CD4-positive, alpha-beta T cell (primary cell): ENCODE measurements at regions not wholly inside any gene's neighbourhood (a gene's known extent, or its start where the extent isn't known, plus 50 kb on each side); places are given as distances from the start of the nearest gene placed in this dataset.

Source experiments
- ATAC-seq: fragments of 200-7000 bp; cut with Tn5 transposase; one replicate; pipeline ENCODE4 v1.10.0; 2022; ENCODE audit warnings: mild to moderate bottlenecking; ENCODE audit not compliant: poor library complexity
- CTCF ChIA-PET: fragments of 350-600 bp; sonication (Branson Sonifier 250); formaldehyde crosslinking; loops from one replicate; lab custom pipeline; 2021; ENCODE audit warnings: antibody characterized with exemption, inconsistent platforms; lab: Charles Lee
- POLR2A ChIA-PET: fragments of 350-600 bp; sonication (Branson Sonifier 250); formaldehyde crosslinking; loops from one replicate; lab custom pipeline; 2021; ENCODE audit warnings: antibody characterized with exemption, inconsistent platforms; lab: Charles Lee
- DNase-seq, 14 experiments: peaks; one replicate each; pipeline ENCODE4 v3.0.0-alpha.2; 2013 to 2020; ENCODE audit warnings: mixed read lengths in 2 of 14
- H3K27ac ChIP-seq, 2 donors: one replicate each; pipeline versions ENCODE4 v1.5.1 to v1.7.0; 2013; ENCODE audit warnings: low read length in 2 of 2, low read depth in 1 of 2, mild to moderate bottlenecking in 1 of 2
- H3K27me3 ChIP-seq, 2 experiments: 1 replicate in 1 of 2; 2 replicates in 1 of 2; pipeline versions ENCODE4 v1.6.1 to v1.7.0; 2013; ENCODE audit warnings: low read length in 2 of 2, control low read depth in 1 of 2, mild to moderate bottlenecking in 1 of 2, moderate library complexity in 1 of 2; ENCODE audit not compliant: insufficient read depth in 2 of 2, control insufficient read depth in 1 of 2
- H3K36me3 ChIP-seq: one replicate; pipeline ENCODE4 v1.6.1; 2013; ENCODE audit warnings: low read length, control low read depth; ENCODE audit not compliant: insufficient read depth
- H3K4me1 ChIP-seq: one replicate; pipeline ENCODE4 v1.6.1; 2013; ENCODE audit warnings: low read length, control low read depth; ENCODE audit not compliant: insufficient read depth
- H3K4me3 ChIP-seq: one replicate; pipeline ENCODE4 v1.5.1; 2013; ENCODE audit warnings: mild to moderate bottlenecking, low read length, moderate library complexity
- H3K9me3 ChIP-seq, 2 experiments: 1 replicate in 1 of 2; 2 replicates in 1 of 2; pipeline versions ENCODE4 v1.6.1 to v1.7.0; 2013; ENCODE audit warnings: low read length in 2 of 2, mild to moderate bottlenecking in 2 of 2, control low read depth in 1 of 2, moderate library complexity in 1 of 2; ENCODE audit not compliant: control insufficient read depth in 1 of 2, insufficient read depth in 1 of 2
- H3K27ac Mint-ChIP-seq: one replicate; pipeline ENCODE4 v1.8.0; 2020; ENCODE audit warnings: mixed read lengths
- H3K27me3 Mint-ChIP-seq: one replicate; pipeline ENCODE4 v1.8.0; 2021; ENCODE audit warnings: mixed read lengths
- H3K36me3 Mint-ChIP-seq: one replicate; pipeline ENCODE4 v1.8.0; 2021; ENCODE audit warnings: low read depth, mixed read lengths
- H3K4me1 Mint-ChIP-seq: one replicate; pipeline ENCODE4 v1.8.0; 2021; ENCODE audit warnings: low read depth, mixed read lengths
- H3K4me3 Mint-ChIP-seq: one replicate; pipeline ENCODE4 v1.8.0; 2020; ENCODE audit warnings: mild to moderate bottlenecking, mixed read lengths
- H3K9me3 Mint-ChIP-seq: one replicate; pipeline ENCODE4 v1.8.0; 2020; ENCODE audit warnings: mixed read lengths
- CTCF ChIP-seq: fragments of 200-600 bp; IDR thresholded peaks from one replicate; pipeline ENCODE4 v1.8.0; 2022; ENCODE audit warnings: antibody characterized with exemption, mild to moderate bottlenecking
- intact Hi-C, 2 experiments: fragments of 100-400 bp; cut with DNase I in 1 of 2; cut with micrococcal nuclease in 1 of 2; formaldehyde crosslinking; loops; one replicate each; pipeline versions ENCODE4 v1.15.1 to v1.9.0; 2023 to 2025; cut with DNase I, micrococcal nuclease

GRCh38 chr9:115649991-115650472 lies 503.6 kb upstream of the PAPPA start:
- intact Hi-C loops = no loop called here
- TF ChIP-seq CTCF = no peak
- H3K27ac Mint-ChIP-seq = no peak overlapping the region

GRCh38 chr9:115650768-115651167 lies 502.8 kb upstream of the PAPPA start:
- Mint-ChIP-seq H3K9me3 (no peaks in the 10 kb centered on the region), H3K4me3 (no peak overlapping the region), H3K4me1 (no peaks in the 10 kb centered on the region), H3K27ac (no peak overlapping the region), H3K36me3 (no peaks in the 10 kb centered on the region), H3K27me3 (peaks cover 4% of the 10 kb centered on the region)
- intact Hi-C loops = no loop called here
- no peak for DNase-seq
- H3K4me1 ChIP-seq = no peaks in the 10 kb centered on the region
- ATAC-seq = no peak
- H3K27me3 ChIP-seq = no peaks in the 10 kb centered on the region
- TF ChIP-seq CTCF = no peak
- no peaks in the 10 kb centered on the region for H3K9me3 ChIP-seq
- H3K4me3 ChIP-seq = no peak overlapping the region
- H3K27ac ChIP-seq = no peak overlapping the region
- no peaks in the 10 kb centered on the region for H3K36me3 ChIP-seq
- ChIA-PET CTCF (no interaction called here), POLR2A (no interaction called here)

More at GRCh38 chr9:115649991-115650472, 503.6 kb upstream of the PAPPA start:
- no peak for DNase-seq
- ChIA-PET POLR2A (no interaction called here), CTCF (no interaction called here)
- Histone ChIP-seq H3K4me3 (no peak overlapping the region), H3K27me3 (no peaks in the 10 kb centered on the region), H3K27ac (no peak overlapping the region), H3K4me1 (no peaks in the 10 kb centered on the region), H3K9me3 (no peaks in the 10 kb centered on the region), H3K36me3 (no peaks in the 10 kb centered on the region)
- Mint-ChIP-seq H3K27me3 (peaks cover under 1% of the 10 kb centered on the region), H3K36me3 (no peaks in the 10 kb centered on the region), H3K4me3 (no peak overlapping the region), H3K9me3 (no peaks in the 10 kb centered on the region), H3K4me1 (no peaks in the 10 kb centered on the region)
- ATAC-seq = no peak

- no peaks in the 10 kb centered on the region for H3K9me3 Mint-ChIP-seq
- no peaks in the 10 kb centered on the region for H3K27me3 ChIP-seq
- ATAC-seq = no peak
These were observed 502.1 kb upstream of the PAPPA start for GRCh38 chr9:115651461-115651860.

More at GRCh38 chr9:115651461-115651860, 502.1 kb upstream of the PAPPA start:
- Mint-ChIP-seq H3K36me3 (no peaks in the 10 kb centered on the region), H3K4me1 (no peaks in the 10 kb centered on the region), H3K27ac (no peak overlapping the region), H3K27me3 (peaks cover 4% of the 10 kb centered on the region), H3K4me3 (no peak overlapping the region)
- no peak overlapping the region for H3K4me3 ChIP-seq
- H3K4me1 ChIP-seq = no peaks in the 10 kb centered on the region
- no peak for TF ChIP-seq CTCF
- DNase-seq = no peak
- intact Hi-C loops = no loop called here
- no peak overlapping the region for H3K27ac ChIP-seq
- no peaks in the 10 kb centered on the region for H3K36me3 ChIP-seq
- H3K9me3 ChIP-seq = no peaks in the 10 kb centered on the region
- ChIA-PET CTCF (no interaction called here), POLR2A (no interaction called here)
